Kidney tubule cell (primary cell): ENCODE measurements at regions not wholly inside any gene's neighbourhood (a gene's known extent, or its start where the extent isn't known, plus 50 kb on each side); places are given as distances from the start of the nearest gene placed in this dataset.

Experiments used
- DNase-seq: peaks from one replicate; pipeline ENCODE4 v3.0.0-alpha.2; 2018; ENCODE audit warnings: low spot score

DNA sequence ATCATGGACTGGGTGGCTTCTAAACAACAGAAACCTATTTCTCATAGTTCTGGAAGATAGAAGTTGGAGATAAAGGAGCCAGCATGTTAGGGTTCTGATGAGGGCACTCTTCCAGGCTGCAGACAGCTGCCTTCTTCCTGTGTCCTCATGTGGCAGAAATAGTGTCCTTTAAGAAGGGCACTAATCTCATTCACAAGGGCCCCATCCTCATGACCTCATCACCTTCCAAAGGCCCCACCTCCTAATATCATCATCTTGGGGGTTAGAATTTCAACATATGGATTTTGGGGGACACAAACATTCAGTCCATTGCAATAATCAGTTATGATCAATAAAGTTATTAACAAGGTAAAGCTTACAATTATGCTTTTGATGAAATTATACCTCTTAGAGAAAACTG, 130.8 kb upstream of the SLC22A23 start:
- no peak for DNase-seq

GRCh38 chr6:3585320-3585935, 128.6 kb upstream of the SLC22A23 start:
- no peak for DNase-seq

DNA sequence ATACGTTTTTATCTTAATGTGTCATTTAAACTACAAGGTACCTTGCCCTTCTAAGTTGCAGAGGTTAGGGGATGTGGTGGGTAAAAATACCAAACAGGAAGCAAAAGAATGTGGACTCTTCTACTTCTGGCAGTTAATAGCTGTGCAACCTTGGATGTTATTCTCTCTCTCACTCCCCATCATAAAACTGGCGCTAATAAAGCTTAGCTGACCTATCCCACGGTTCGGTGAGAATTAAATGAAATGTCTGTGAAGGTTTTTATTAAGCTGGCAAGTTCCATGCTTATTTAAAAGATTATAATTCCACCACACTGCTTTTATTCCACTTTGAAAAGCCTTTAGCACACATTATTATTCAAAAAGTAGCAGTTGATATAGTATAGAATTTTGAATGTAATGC, 127.8 kb upstream of the SLC22A23 start:
- no peak for DNase-seq

- no peak for DNase-seq
Measured at GRCh38 chr6:3581469-3581868, 124.6 kb upstream of the SLC22A23 start.

DNA sequence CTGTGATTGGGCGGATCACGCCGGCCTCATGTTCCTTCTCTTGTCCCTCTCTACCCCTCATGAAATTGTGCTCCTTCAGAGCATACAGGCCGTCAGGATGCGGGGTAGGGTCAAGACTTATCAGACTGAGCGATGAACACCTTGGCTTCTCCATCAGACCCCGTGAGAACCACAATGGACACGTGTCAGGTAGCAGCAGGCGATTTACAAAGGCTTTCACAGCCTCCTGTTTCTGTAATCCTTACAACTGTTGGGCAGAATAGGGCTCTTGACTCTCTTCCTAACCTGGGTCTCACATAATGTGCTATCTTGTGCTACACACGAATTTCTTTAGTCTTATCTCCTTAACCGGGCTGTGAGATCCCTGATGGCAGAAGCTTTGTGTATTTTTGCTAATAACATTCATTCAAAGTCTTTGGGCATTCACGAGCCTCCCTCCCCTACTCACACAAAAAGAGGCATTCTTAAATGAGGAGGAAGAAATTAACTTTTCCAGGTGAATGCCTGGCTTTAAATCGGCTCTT, 122.9 kb upstream of the SLC22A23 start:
- DNase-seq: no peak

- DNase-seq: no peak
Measured at GRCh38 chr6:3578981-3579380, 122.1 kb upstream of the SLC22A23 start.

GRCh38 chr6:3577517-3577916, 120.7 kb upstream of the SLC22A23 start:
- DNase-seq: no peak

DNA sequence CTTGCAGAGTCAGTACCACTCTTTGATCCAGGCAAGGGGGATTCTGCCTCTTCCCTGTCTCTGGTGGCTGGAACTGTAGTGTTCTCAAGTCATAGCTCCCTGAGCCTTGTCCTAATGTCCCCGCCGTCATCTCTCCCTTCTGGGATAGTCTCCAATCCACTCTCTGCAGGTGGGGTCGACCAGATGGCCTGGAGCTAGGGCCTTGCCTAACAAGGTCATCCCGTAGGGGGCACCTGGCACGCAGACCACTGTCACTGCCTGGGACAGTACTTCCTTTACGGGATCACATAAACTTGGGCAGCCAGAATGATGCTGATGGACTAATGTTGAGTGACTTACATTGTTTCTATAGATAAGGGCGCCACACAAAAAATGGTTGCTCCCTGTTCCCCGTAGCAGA, 118.9 kb upstream of the SLC22A23 start:
- DNase-seq: no peak

DNA sequence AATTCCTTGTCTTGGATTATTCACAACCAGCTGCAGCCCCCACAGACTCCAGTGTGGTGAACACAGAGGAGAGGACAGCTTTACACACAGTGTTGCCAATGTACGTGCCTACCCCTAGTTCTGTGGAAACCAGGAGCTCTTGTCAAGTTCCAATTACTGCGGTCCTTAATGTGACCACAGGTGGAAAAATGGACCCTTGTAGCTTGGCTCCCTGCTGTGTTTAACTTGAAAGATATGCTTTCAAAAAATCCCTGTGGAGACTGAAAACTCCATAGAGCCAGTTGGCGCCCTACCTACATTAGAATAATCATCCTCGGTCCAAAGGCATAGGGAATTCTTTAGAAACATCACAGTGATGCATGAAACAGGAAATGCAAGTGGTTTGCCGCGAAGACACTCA, 118.3 kb upstream of the SLC22A23 start:
- no peak for DNase-seq

GRCh38 chr6:3573670-3574069, 116.8 kb upstream of the SLC22A23 start:
- DNase-seq: no peak

GRCh38 chr6:3571836-3572235, 115.0 kb upstream of the SLC22A23 start:
- DNase-seq: no peak

DNA sequence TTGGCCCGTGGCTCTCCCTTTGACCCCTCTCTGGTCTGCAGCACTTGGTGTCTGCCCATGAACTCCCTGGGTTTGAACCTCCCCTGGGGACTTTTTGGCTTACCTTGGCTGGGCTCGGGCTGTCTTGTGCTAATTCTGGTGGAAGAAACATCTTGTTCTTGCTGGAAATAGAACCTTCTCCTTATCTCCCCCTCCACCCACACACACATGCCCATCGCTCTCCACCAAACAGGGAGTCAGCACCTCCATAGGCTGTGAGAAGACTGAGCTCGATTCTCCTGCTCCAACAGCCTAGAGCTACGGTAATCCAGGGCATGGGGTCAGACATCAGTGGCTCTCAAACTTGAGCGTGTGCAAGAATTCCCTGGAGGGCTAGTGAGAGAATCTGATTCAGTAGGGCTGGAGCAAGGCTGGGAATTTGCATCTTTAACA, 114.4 kb upstream of the SLC22A23 start:
- no peak for DNase-seq

DNA sequence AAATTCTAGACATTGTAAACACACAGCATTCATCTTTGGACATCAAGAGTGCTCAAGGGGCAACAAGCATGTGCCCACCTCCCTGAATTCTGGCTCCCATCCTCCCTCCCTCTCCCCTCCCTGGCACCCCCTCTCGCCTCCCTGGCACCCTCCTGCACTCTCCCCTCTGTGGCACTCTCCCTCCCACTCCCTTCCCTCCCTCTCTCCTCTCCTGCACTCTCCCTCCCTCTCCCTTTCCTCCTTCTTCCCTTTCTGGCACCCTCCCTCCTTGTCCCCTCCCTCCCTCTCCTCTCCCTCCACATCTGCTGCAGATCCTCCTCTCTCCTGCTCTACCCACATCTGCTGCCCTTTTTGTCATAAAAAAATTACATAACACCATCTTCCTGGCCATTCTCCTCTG, 113.0 kb upstream of the SLC22A23 start:
- no peak for DNase-seq

- DNase-seq: no peak
Measured at GRCh38 chr6:3568396-3569082, 111.7 kb upstream of the SLC22A23 start.

- no peak for DNase-seq
Measured at GRCh38 chr6:3566812-3567211, 110.0 kb upstream of the SLC22A23 start.

- no peak for DNase-seq
Measured at GRCh38 chr6:3565291-3565690, 108.4 kb upstream of the SLC22A23 start.

DNA sequence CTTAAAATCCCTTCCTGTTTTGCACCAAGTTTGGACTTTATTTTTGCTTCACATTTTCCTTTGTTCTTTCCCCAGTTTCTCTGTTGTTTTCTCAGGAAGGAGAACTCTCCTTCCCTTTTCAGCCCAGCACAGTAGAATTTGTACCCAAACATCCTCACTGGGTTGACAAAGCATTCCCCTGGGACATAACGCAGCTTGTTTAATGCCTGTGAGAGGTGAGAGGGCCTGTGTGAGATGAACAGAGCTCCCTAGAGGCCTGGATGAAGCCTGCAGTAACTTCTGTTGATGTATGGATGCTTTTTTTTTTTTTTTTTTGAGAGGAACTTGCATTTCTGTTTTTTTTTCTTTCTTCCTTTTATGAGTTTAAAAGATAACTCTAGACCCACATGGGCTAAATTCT, 104.9 kb upstream of the SLC22A23 start:
- DNase-seq: no peak

GRCh38 chr6:3560211-3560610, 103.4 kb upstream of the SLC22A23 start:
- no peak for DNase-seq

DNA sequence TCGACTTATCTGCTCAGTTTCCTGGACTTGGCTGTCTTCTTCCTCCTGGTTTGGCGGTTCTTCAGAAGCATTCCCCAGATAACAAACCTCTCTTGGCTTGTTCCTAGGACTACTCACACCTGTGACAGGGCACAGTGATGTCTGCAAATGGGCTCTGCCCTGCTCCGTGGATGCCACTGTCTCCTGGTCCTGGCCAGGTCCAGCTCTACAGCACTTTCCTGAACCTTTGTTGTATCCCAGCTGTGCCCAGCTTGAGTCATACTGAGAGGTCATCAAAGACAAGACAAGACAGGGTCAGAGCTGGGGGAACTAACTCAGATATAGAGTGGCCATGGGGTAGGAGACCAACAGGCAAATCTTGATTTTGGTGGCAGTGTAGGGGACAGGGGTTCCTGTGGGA, 102.7 kb upstream of the SLC22A23 start:
- DNase-seq: no peak

GRCh38 chr6:3557336-3557735, 100.5 kb upstream of the SLC22A23 start:
- DNase-seq: no peak

- DNase-seq: no peak
Measured at GRCh38 chr6:3553254-3553653, 96.4 kb upstream of the SLC22A23 start.

GRCh38 chr6:3551716-3552511, 95.1 kb upstream of the SLC22A23 start:
- DNase-seq: no peak

DNA sequence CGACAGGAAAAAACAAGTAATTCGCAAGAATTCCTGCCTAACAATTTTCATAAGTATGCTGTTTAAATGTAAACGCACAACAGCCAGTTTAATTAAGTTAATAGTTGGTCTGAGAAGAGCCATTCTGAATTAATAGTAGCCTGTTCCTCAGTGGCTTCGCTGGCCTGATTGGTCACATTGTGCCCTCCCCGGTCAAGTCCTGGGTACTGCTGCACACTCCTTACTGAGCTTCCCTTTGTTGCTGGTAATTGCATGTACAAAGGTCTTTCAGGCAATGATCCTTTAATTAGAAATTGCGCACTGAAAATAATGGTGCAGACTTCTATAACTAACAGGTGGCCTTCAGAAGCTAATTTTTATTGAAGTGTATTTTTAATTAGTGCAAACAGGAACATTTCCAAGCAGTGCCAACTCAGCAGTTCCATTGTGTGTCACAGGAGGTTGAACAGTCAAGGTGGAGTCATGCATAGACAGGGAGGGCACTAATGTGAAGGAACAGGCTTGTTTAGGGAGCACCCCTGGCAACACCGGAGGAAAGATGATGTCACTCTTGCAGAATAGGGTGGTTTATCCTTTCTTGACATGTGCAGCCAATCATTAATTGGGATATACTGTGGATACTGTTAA, 92.6 kb upstream of the SLC22A23 start:
- DNase-seq: peak; percentile 77
